GM19238 (cell line): ENCODE measurements at regions not wholly inside any gene's neighbourhood (a gene's known extent, or its start where the extent isn't known, plus 50 kb on each side); places are given as distances from the start of the nearest gene placed in this dataset.

Source experiments
- DNase-seq: peaks from one replicate; pipeline ENCODE4 v3.0.0; 2011; ENCODE audit warnings: low spot score; ENCODE audit not compliant: insufficient read length

GRCh38 chr1:36582066-36582755 lies 99.5 kb upstream of the CSF3R start:
- no peak for DNase-seq

- DNase-seq = no peak
These were observed 97.8 kb upstream of the CSF3R start for GRCh38 chr1:36580524-36580923.

GRCh38 chr1:36579039-36579438 lies 96.3 kb upstream of the CSF3R start:
- no peak for DNase-seq

- no peak for DNase-seq
These were observed 93.9 kb upstream of the CSF3R start for GRCh38 chr1:36576551-36577110.

GRCh38 chr1:36576118-36576517 lies 93.4 kb upstream of the CSF3R start:
- DNase-seq = peak; percentile 50

- DNase-seq = no peak
These were observed 90.7 kb upstream of the CSF3R start for GRCh38 chr1:36573445-36573844.

- no peak for DNase-seq
These were observed 90.2 kb upstream of the CSF3R start for GRCh38 chr1:36572906-36573305.

- no peak for DNase-seq
These were observed 89.5 kb upstream of the CSF3R start for GRCh38 chr1:36572142-36572715.

GRCh38 chr1:36571106-36571505 lies 88.4 kb upstream of the CSF3R start:
- no peak for DNase-seq

- DNase-seq = no peak
These were observed 87.9 kb upstream of the CSF3R start for GRCh38 chr1:36570478-36571060.

GRCh38 chr1:36570006-36570405 lies 87.3 kb upstream of the CSF3R start:
- no peak for DNase-seq

GRCh38 chr1:36567601-36568341 lies 85.1 kb upstream of the CSF3R start:
- no peak for DNase-seq

GRCh38 chr1:36565576-36566501 lies 83.1 kb upstream of the CSF3R start:
- no peak for DNase-seq

- DNase-seq = no peak
These were observed 79.5 kb upstream of the CSF3R start for GRCh38 chr1:36562181-36562685.

GRCh38 chr1:36561361-36561724 lies 78.6 kb upstream of the CSF3R start:
- no peak for DNase-seq

- DNase-seq = no peak
These were observed 78.1 kb upstream of the CSF3R start for GRCh38 chr1:36560621-36561360.

- no peak for DNase-seq
These were observed 77.5 kb upstream of the CSF3R start for GRCh38 chr1:36560177-36560576.

GRCh38 chr1:36559061-36559460 lies 76.3 kb upstream of the CSF3R start:
- no peak for DNase-seq

- DNase-seq = no peak
These were observed 74.6 kb upstream of the CSF3R start for GRCh38 chr1:36557041-36558000.
